Inflammatory macrophage treated with lipopolysaccharide for 1 hour (primary cell): ENCODE measurements at regions not wholly inside any gene's neighbourhood (a gene's known extent, or its start where the extent isn't known, plus 50 kb on each side); places are given as distances from the start of the nearest gene placed in this dataset.
"Not testable (repeated sequence)": the region's sequence is repeated elsewhere in the genome, so short reads cannot be mapped to it uniquely, and the experiment has no call there.

ENCODE experiments used
- DNase-seq, 2 donors: peaks; one replicate each; pipeline ENCODE4 v3.0.0-alpha.2; 2020 to 2022

- DNase-seq = not testable (repeated sequence)
These were observed 198.0 kb downstream of the MEIS1 start for GRCh38 chr2:66632882-66633281.

GRCh38 chr2:66633631-66634030 is 198.7 kb downstream of the MEIS1 start:
- no peak for DNase-seq

- DNase-seq = no peak
These were observed 199.9 kb downstream of the MEIS1 start for GRCh38 chr2:66634784-66635183.

GRCh38 chr2:66641685-66642084 is 206.8 kb downstream of the MEIS1 start:
- DNase-seq = no peak

- not testable (repeated sequence) for DNase-seq
These were observed 213.2 kb downstream of the MEIS1 start for GRCh38 chr2:66648081-66648480.

- DNase-seq = no peak
These were observed 214.1 kb downstream of the MEIS1 start for GRCh38 chr2:66649006-66649405.

GRCh38 chr2:66651295-66651694 is 216.4 kb downstream of the MEIS1 start:
- no peak for DNase-seq

- DNase-seq = no peak
These were observed 225.9 kb downstream of the MEIS1 start for GRCh38 chr2:66660804-66661203.

- DNase-seq = no peak
These were observed 226.6 kb downstream of the MEIS1 start for GRCh38 chr2:66661253-66662173.

GRCh38 chr2:66665124-66665984 is 230.4 kb downstream of the MEIS1 start:
- no peak for DNase-seq

- no peak for DNase-seq
These were observed 232.4 kb downstream of the MEIS1 start for GRCh38 chr2:66667301-66667700.

- no peak for DNase-seq
These were observed 238.4 kb downstream of the MEIS1 start for GRCh38 chr2:66673286-66673685.

- no peak for DNase-seq
These were observed 239.2 kb downstream of the MEIS1 start for GRCh38 chr2:66674087-66674486.

- DNase-seq = no peak
These were observed 240.7 kb downstream of the MEIS1 start for GRCh38 chr2:66675591-66675990.

- DNase-seq = no peak
These were observed 244.5 kb downstream of the MEIS1 start for GRCh38 chr2:66679442-66679841.

GRCh38 chr2:66682476-66682875 is 247.6 kb downstream of the MEIS1 start:
- DNase-seq = no peak

- DNase-seq = no peak
These were observed 248.1 kb downstream of the MEIS1 start for GRCh38 chr2:66683064-66683463.

- DNase-seq = no peak
These were observed 248.7 kb downstream of the MEIS1 start for GRCh38 chr2:66683599-66683998.

GRCh38 chr2:66684289-66684688 is 249.4 kb downstream of the MEIS1 start:
- no peak for DNase-seq

GRCh38 chr2:66686755-66687154 is 251.8 kb downstream of the MEIS1 start:
- DNase-seq = no peak

GRCh38 chr2:66688951-66689350 is 254.0 kb downstream of the MEIS1 start:
- no peak for DNase-seq

- no peak for DNase-seq
These were observed 254.6 kb downstream of the MEIS1 start for GRCh38 chr2:66689456-66690051.
